ENCODE measurements at regions not wholly inside any gene's neighbourhood (a gene's known extent, or its start where the extent isn't known, plus 50 kb on each side); places are given as distances from the start of the nearest gene placed in this dataset.

GRCh38 chr11:116413301-116414242 is 359.2 kb downstream of the BUD13 start:
- DNase-seq (ENCODE audit: low read depth), result no peak

GRCh38 chr11:116412118-116412889 is 360.5 kb downstream of the BUD13 start:
- no peak for DNase-seq (ENCODE audit: low read depth)

- no peak for DNase-seq (ENCODE audit: low read depth)
Measured at GRCh38 chr11:116409238-116409637, 363.5 kb downstream of the BUD13 start.

- DNase-seq (ENCODE audit: low read depth), result no peak
Measured at GRCh38 chr11:116406042-116406441, 366.7 kb downstream of the BUD13 start.

- no peak for DNase-seq (ENCODE audit: low read depth)
Measured at GRCh38 chr11:116404462-116404798, 368.4 kb downstream of the BUD13 start.

- no peak for DNase-seq (ENCODE audit: low read depth)
Measured at GRCh38 chr11:116403794-116404461, 368.9 kb downstream of the BUD13 start.

GRCh38 chr11:116400081-116400480 is 372.7 kb downstream of the BUD13 start:
- no peak for DNase-seq (ENCODE audit: low read depth)

- DNase-seq (ENCODE audit: low read depth), result no peak
Measured at GRCh38 chr11:116397602-116398084, 375.1 kb downstream of the BUD13 start.

- DNase-seq (ENCODE audit: low read depth), result no peak
Measured at GRCh38 chr11:116396331-116396730, 376.5 kb downstream of the BUD13 start.

- no peak for DNase-seq (ENCODE audit: low read depth)
Measured at GRCh38 chr11:116394022-116394421, 378.8 kb downstream of the BUD13 start.

GRCh38 chr11:116390963-116391362 is 381.8 kb downstream of the BUD13 start:
- no peak for DNase-seq (ENCODE audit: low read depth)

- no peak for DNase-seq (ENCODE audit: low read depth)
Measured at GRCh38 chr11:116388146-116388545, 384.6 kb downstream of the BUD13 start.

GRCh38 chr11:116387641-116388040 is 385.1 kb downstream of the BUD13 start:
- DNase-seq (ENCODE audit: low read depth), result no peak

- DNase-seq (ENCODE audit: low read depth), result no peak
Measured at GRCh38 chr11:116386118-116386699, 386.6 kb downstream of the BUD13 start.

GRCh38 chr11:116384876-116385275 is 387.9 kb downstream of the BUD13 start:
- DNase-seq (ENCODE audit: low read depth), result no peak

GRCh38 chr11:116384407-116384806 is 388.4 kb downstream of the BUD13 start:
- DNase-seq (ENCODE audit: low read depth), result no peak

GRCh38 chr11:116379185-116379828 is 393.5 kb downstream of the BUD13 start:
- DNase-seq (ENCODE audit: low read depth), result peak; percentile 3

- no peak for DNase-seq (ENCODE audit: low read depth)
Measured at GRCh38 chr11:116376547-116376946, 396.2 kb downstream of the BUD13 start.

GRCh38 chr11:116376054-116376453 is 396.7 kb downstream of the BUD13 start:
- DNase-seq (ENCODE audit: low read depth), result no peak

- DNase-seq (ENCODE audit: low read depth), result no peak
Measured at GRCh38 chr11:116375221-116375620, 397.6 kb downstream of the BUD13 start.

GRCh38 chr11:116374085-116374484 is 398.7 kb downstream of the BUD13 start:
- DNase-seq (ENCODE audit: low read depth), result no peak
